ENCODE measurements at regions not wholly inside any gene's neighbourhood (a gene's known extent, or its start where the extent isn't known, plus 50 kb on each side); places are given as distances from the start of the nearest gene placed in this dataset.

GRCh38 chr5:14003936-14004335, 59.4 kb upstream of the DNAH5 start:
- no peak overlapping the region for H3K27ac ChIP-seq
- CTCF ChIA-PET = interaction anchor here (1.3 kb wide), 1 partner anchor 13 kb away, joined by 3 read pairs; no protein-coding TSS in a partner anchor
- DNase-seq (ENCODE audit: low spot score) = no peak
- POLR2A ChIA-PET (ENCODE audit: low non-redundant PET) = no interaction called here
- TF ChIP-seq, protein P1, sequence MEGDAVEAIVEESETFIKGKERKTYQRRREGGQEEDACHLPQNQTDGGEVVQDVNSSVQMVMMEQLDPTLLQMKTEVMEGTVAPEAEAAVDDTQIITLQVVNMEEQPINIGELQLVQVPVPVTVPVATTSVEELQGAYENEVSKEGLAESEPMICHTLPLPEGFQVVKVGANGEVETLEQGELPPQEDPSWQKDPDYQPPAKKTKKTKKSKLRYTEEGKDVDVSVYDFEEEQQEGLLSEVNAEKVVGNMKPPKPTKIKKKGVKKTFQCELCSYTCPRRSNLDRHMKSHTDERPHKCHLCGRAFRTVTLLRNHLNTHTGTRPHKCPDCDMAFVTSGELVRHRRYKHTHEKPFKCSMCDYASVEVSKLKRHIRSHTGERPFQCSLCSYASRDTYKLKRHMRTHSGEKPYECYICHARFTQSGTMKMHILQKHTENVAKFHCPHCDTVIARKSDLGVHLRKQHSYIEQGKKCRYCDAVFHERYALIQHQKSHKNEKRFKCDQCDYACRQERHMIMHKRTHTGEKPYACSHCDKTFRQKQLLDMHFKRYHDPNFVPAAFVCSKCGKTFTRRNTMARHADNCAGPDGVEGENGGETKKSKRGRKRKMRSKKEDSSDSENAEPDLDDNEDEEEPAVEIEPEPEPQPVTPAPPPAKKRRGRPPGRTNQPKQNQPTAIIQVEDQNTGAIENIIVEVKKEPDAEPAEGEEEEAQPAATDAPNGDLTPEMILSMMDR (conservative IDR thresholded peaks at IDR 0.05; ENCODE audit: low read depth) = no peak

- CTCF ChIA-PET = no interaction called here
- H3K27ac ChIP-seq = no peak overlapping the region
- DNase-seq (ENCODE audit: low spot score) = no peak
- POLR2A ChIA-PET (ENCODE audit: low non-redundant PET) = no interaction called here
- TF ChIP-seq, protein P1 (conservative IDR thresholded peaks at IDR 0.05; ENCODE audit: low read depth) = no peak
Measured at GRCh38 chr5:14003513-14003912, 59.0 kb upstream of the DNAH5 start.

DNA sequence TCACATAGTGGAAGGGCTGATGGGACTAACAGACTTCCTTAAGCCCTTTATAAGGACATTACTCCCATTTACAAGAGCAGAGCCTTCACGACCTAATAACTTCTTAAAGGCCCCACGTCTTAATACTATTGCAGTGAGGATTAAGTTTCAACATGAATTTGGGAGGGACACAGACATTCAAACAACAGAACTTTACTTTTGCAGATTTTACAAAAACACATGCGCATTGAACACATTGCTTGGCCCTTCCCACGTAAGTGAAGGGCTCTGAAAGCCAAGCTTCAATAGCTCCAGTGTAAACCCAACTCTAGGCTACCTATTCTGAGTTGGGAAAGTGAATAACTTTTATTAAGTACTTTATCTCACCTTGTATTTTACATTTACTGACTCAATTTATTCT, 53.8 kb upstream of the DNAH5 start:
- CTCF ChIA-PET = no interaction called here
- no peak for DNase-seq (ENCODE audit: low spot score)
- TF ChIP-seq, protein P1 (conservative IDR thresholded peaks at IDR 0.05; ENCODE audit: low read depth) = no peak
- no peak overlapping the region for H3K27ac ChIP-seq
- POLR2A ChIA-PET (ENCODE audit: low non-redundant PET) = no interaction called here

DNA sequence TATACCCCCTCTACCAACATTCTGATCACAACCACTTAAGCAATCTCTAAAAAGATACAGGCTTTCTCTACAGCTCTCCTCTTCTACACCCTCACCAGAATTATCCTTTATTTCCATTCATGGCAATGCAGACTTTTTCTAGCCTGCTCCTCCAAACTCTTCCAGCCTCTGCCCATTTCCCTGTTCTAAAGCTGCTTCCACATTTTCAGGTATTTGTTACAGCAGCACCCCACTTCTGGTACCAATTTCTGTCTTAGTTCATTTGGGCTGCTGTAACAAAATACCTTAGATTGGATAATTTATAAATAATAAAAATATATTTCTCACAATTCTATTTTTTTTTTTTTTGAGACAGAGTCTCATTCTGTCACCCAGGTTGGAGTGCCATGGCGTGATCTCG, 53.0 kb upstream of the DNAH5 start:
- POLR2A ChIA-PET (ENCODE audit: low non-redundant PET) = no interaction called here
- CTCF ChIA-PET = no interaction called here
- no peak overlapping the region for H3K27ac ChIP-seq
- DNase-seq (ENCODE audit: low spot score) = no peak
- TF ChIP-seq, protein P1 (conservative IDR thresholded peaks at IDR 0.05; ENCODE audit: low read depth) = no peak

GRCh38 chr5:13994621-13995253, 50.2 kb upstream of the DNAH5 start:
- DNase-seq (ENCODE audit: low spot score) = no peak
- ChIA-PET POLR2A (ENCODE audit: low non-redundant PET) (no interaction called here), CTCF (no interaction called here)
- TF ChIP-seq, protein P1 (conservative IDR thresholded peaks at IDR 0.05; ENCODE audit: low read depth) = no peak
- H3K27ac ChIP-seq = no peak overlapping the region
